Body of pancreas (tissue), 4 donors: ENCODE measurements at regions not wholly inside any gene's neighbourhood (a gene's known extent, or its start where the extent isn't known, plus 50 kb on each side); places are given as distances from the start of the nearest gene placed in this dataset.

Experiments used
- CTCF ChIP-seq, 7 experiments: fragments of 450-650 bp in 4 of 7; fragments of 200-600 bp in 3 of 7; sonication (generic) in 3 of 7; IDR thresholded peaks; one replicate each; pipeline ENCODE4 v1.5.1; 2016 to 2019; ENCODE audit warnings: antibody characterized with exemption in 7 of 7
- POLR2A ChIP-seq, 3 donors: fragments of 450-650 bp; IDR thresholded peaks; one replicate each; pipeline ENCODE4 v1.6.1; 2016; ENCODE audit warnings: antibody characterized with exemption in 3 of 3, mild to moderate bottlenecking in 2 of 3

- TF ChIP-seq CTCF (IDR thresholded peaks at IDR 0.05) (no peak), POLR2A (IDR thresholded peaks at IDR 0.05) (no peak)
Measured at GRCh38 chr4:152098365-152099060, 337.7 kb upstream of the GATB start.
